ENCODE measurements at regions not wholly inside any gene's neighbourhood (a gene's known extent, or its start where the extent isn't known, plus 50 kb on each side); places are given as distances from the start of the nearest gene placed in this dataset.

DNA sequence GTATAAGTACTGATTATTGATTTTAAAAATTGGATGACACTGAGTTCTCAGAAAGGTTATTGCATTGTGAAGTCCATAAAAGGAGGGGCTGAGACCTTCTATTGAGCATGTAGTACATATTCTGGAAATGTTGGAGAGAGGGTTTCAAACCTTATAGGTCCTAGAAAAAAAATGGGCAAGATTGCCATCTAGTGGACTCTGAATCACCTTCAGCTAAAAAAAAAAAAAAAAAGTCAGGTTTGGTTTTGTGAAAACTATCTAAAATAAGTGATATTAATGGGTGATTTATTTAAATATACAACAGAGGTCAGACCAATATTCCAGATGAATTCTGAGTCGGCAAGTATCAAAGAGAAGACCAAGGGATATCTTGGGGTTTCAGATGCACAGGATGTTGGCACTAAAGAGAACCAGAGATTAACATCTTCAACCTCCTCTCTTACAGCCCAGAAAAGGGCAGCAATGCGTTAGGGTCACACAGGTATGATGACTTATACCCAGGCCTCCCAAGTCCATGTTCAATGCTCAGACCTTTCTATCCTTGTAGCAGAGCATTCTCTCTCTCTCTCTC is 109.8 kb upstream of the NMUR2 start:
- no peaks in the 10 kb centered on the region for H3K27me3 ChIP-seq (ENCODE audit: control insufficient read depth, extremely low read depth, insufficient read depth, low read length)
- no peaks in the 10 kb centered on the region for H4K20me1 ChIP-seq (ENCODE audit: control insufficient read depth, extremely low read depth, insufficient read depth, low read length)
- H3K4me2 ChIP-seq (ENCODE audit: control insufficient read depth, extremely low read depth, insufficient read depth, low read depth, low read length) = no peak overlapping the region
- no peaks in the 10 kb centered on the region for H3K4me1 ChIP-seq (ENCODE audit: control insufficient read depth, extremely low read depth, insufficient read depth, low read length)
- FAIRE-seq = no peak
- TF ChIP-seq EZH2 (IDR thresholded peaks at IDR 0.05; ENCODE audit: low read length) = no peak
- TF ChIP-seq, protein P1, sequence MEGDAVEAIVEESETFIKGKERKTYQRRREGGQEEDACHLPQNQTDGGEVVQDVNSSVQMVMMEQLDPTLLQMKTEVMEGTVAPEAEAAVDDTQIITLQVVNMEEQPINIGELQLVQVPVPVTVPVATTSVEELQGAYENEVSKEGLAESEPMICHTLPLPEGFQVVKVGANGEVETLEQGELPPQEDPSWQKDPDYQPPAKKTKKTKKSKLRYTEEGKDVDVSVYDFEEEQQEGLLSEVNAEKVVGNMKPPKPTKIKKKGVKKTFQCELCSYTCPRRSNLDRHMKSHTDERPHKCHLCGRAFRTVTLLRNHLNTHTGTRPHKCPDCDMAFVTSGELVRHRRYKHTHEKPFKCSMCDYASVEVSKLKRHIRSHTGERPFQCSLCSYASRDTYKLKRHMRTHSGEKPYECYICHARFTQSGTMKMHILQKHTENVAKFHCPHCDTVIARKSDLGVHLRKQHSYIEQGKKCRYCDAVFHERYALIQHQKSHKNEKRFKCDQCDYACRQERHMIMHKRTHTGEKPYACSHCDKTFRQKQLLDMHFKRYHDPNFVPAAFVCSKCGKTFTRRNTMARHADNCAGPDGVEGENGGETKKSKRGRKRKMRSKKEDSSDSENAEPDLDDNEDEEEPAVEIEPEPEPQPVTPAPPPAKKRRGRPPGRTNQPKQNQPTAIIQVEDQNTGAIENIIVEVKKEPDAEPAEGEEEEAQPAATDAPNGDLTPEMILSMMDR (optimal IDR thresholded peaks at IDR 0.05 in 1 of 3, IDR thresholded peaks at IDR 0.05 in 1 of 3, conservative IDR thresholded peaks at IDR 0.05 in 1 of 3; ENCODE audit: extremely low read depth in 1 of 3, insufficient read depth in 2 of 3, low read length in 3 of 3) = peak in 2 of 3 experiments; percentile 26 to 30
- dilution Hi-C loops (cut with MboI; ENCODE audit: extremely low pct_ligation_motif_present, low sequenced_read_pairs) = no loop called here
- no peak overlapping the region for H3K27ac ChIP-seq (ENCODE audit: control insufficient read depth, insufficient read depth, low read length)
- no peaks in the 10 kb centered on the region for H3K36me3 ChIP-seq (ENCODE audit: control insufficient read depth in 2 of 2, extremely low read depth in 1 of 2, insufficient read depth in 2 of 2, low read length in 2 of 2)
- H3K9me1 ChIP-seq (ENCODE audit: control insufficient read depth, extremely low read depth, insufficient read depth, low read length) = no peaks in the 10 kb centered on the region
- H3K79me2 ChIP-seq (ENCODE audit: control insufficient read depth, insufficient read depth, low read length) = no peaks in the 10 kb centered on the region
- H3K9me3 ChIP-seq (ENCODE audit: control insufficient read depth, low read depth, low read length) = no peaks in the 10 kb centered on the region
- no peak overlapping the region for H2AFZ ChIP-seq (ENCODE audit: control insufficient read depth, low read length)
- no peak overlapping the region for H3K9ac ChIP-seq (ENCODE audit: control insufficient read depth, extremely low read depth, insufficient read depth, low read length)
- DNase-seq (ENCODE audit: low read depth, low spot score) = no peak
- H3K4me3 ChIP-seq (ENCODE audit: control insufficient read depth in 2 of 3, extremely low read depth in 1 of 3, insufficient read depth in 2 of 3, low read depth in 1 of 3, low read length in 3 of 3) = no peak overlapping the region

DNA sequence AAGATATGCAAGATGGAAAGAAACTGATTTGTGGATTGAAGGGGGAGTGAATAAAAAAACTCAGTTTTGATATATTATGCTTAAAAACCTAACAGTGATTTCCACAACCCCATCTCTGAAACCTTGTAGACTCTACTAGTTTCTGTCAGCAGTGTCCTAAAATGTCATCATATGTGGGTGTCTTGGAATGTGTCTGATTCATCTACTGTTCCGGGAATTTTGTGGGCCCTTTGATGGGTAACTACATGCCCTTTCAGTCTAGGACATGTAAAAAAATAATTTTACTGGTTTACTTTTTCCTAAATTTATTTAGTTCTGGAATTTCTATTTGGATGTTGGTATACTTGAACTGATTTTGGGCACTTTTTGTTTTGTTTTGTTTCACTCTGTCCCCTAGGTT is 118.9 kb upstream of the NMUR2 start:
- H3K9ac ChIP-seq (ENCODE audit: control insufficient read depth, extremely low read depth, insufficient read depth, low read length) = no peak overlapping the region
- dilution Hi-C loops (cut with MboI; ENCODE audit: extremely low pct_ligation_motif_present, low sequenced_read_pairs) = no loop called here
- DNase-seq (ENCODE audit: low read depth, low spot score) (no peak), FAIRE-seq (peak; percentile 29)
- no peaks in the 10 kb centered on the region for H3K36me3 ChIP-seq (ENCODE audit: control insufficient read depth in 2 of 2, extremely low read depth in 1 of 2, insufficient read depth in 2 of 2, low read length in 2 of 2)
- TF ChIP-seq, protein P1 (optimal IDR thresholded peaks at IDR 0.05 in 1 of 3, IDR thresholded peaks at IDR 0.05 in 1 of 3, conservative IDR thresholded peaks at IDR 0.05 in 1 of 3; ENCODE audit: extremely low read depth in 1 of 3, insufficient read depth in 2 of 3, low read length in 3 of 3) = no peak
- no peak for TF ChIP-seq EZH2 (IDR thresholded peaks at IDR 0.05; ENCODE audit: low read length)
- no peak overlapping the region for H3K27ac ChIP-seq (ENCODE audit: control insufficient read depth, insufficient read depth, low read length)
- no peak overlapping the region for H3K4me3 ChIP-seq (ENCODE audit: control insufficient read depth in 2 of 3, extremely low read depth in 1 of 3, insufficient read depth in 2 of 3, low read depth in 1 of 3, low read length in 3 of 3)
- no peaks in the 10 kb centered on the region for H3K27me3 ChIP-seq (ENCODE audit: control insufficient read depth, extremely low read depth, insufficient read depth, low read length)
- no peaks in the 10 kb centered on the region for H4K20me1 ChIP-seq (ENCODE audit: control insufficient read depth, extremely low read depth, insufficient read depth, low read length)
- no peaks in the 10 kb centered on the region for H3K9me1 ChIP-seq (ENCODE audit: control insufficient read depth, extremely low read depth, insufficient read depth, low read length)
- H3K79me2 ChIP-seq (ENCODE audit: control insufficient read depth, insufficient read depth, low read length) = no peaks in the 10 kb centered on the region
- no peak overlapping the region for H2AFZ ChIP-seq (ENCODE audit: control insufficient read depth, low read length)
- no peaks in the 10 kb centered on the region for H3K9me3 ChIP-seq (ENCODE audit: control insufficient read depth, low read depth, low read length)
- H3K4me1 ChIP-seq (ENCODE audit: control insufficient read depth, extremely low read depth, insufficient read depth, low read length) = no peaks in the 10 kb centered on the region
- H3K4me2 ChIP-seq (ENCODE audit: control insufficient read depth, extremely low read depth, insufficient read depth, low read depth, low read length) = no peak overlapping the region
